Body of pancreas (tissue), 4 donors: ENCODE measurements at regions not wholly inside any gene's neighbourhood (a gene's known extent, or its start where the extent isn't known, plus 50 kb on each side); places are given as distances from the start of the nearest gene placed in this dataset.

Source experiments
- CTCF ChIP-seq, 7 experiments: fragments of 450-650 bp in 4 of 7; fragments of 200-600 bp in 3 of 7; sonication (generic) in 3 of 7; IDR thresholded peaks; one replicate each; pipeline ENCODE4 v1.5.1; 2016 to 2019; ENCODE audit warnings: antibody characterized with exemption in 7 of 7
- POLR2A ChIP-seq, 3 donors: fragments of 450-650 bp; IDR thresholded peaks; one replicate each; pipeline ENCODE4 v1.6.1; 2016; ENCODE audit warnings: antibody characterized with exemption in 3 of 3, mild to moderate bottlenecking in 2 of 3

GRCh38 chr7:8322667-8323066 is 60.7 kb upstream of the ICA1 start:
- TF ChIP-seq POLR2A (IDR thresholded peaks at IDR 0.05) (no peak), CTCF (IDR thresholded peaks at IDR 0.05) (no peak)
